ENCODE measurements at regions not wholly inside any gene's neighbourhood (a gene's known extent, or its start where the extent isn't known, plus 50 kb on each side); places are given as distances from the start of the nearest gene placed in this dataset.

DNA sequence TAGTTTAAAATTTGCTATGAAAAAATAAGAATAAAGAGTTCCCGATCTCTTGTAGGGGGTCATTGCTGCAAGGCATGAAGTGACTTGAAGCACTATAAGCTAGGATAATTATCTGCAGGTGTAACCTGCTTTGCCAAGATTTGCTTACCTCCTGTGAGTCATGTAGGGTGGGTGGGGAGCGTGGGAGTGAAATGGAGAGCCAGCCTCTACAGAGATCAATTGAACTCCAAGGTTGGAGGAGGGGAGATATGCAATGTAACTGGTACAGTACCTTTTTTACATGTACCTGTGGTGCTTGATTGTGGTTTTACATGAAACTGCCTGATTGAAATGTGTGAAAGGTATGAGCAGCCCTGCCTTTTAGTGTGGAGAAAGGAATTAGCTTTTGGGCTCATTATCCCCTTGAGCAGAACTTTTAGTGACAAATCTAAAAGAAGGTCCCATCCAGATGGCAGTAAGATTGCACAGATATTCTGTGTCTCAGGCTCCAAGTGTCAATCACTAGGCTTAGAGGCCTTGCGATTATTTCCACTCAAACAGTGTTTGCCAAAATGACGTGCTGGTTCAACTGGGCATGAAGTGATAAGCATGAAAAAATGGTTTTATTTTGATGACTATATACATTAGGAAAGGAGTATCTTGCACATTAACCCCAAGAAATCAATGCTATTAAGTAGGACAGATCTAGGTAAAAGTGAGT, 138.6 kb upstream of the GRB10 start:
- Histone ChIP-seq H3K4me1 (ENCODE audit: control insufficient read depth in 4 of 4, insufficient read depth in 4 of 4, low read length in 3 of 4) (no peaks in the 10 kb centered on the region), H3K27me3 (ENCODE audit: control insufficient read depth in 4 of 4, insufficient read depth in 4 of 4, low read length in 3 of 4) (no peaks in the 10 kb centered on the region), H3K9me3 (ENCODE audit: control insufficient read depth in 4 of 4, low read length in 3 of 4) (no peaks in the 10 kb centered on the region), H3K9ac (ENCODE audit: low read depth in 1 of 2, low read length in 2 of 2) (no peak overlapping the region), H3K36me3 (ENCODE audit: control insufficient read depth in 4 of 4, insufficient read depth in 3 of 4, low read depth in 1 of 4, low read length in 3 of 4) (no peaks in the 10 kb centered on the region), H3K27ac (ENCODE audit: low read depth in 1 of 2, low read length in 2 of 2) (no peak overlapping the region), H3K4me3 (ENCODE audit: low read depth in 1 of 3, low read length in 3 of 3) (no peak overlapping the region)
- TF ChIP-seq CTCF (IDR thresholded peaks at IDR 0.05; ENCODE audit: low read depth, low read length, missing input control) (no peak), YY1 (IDR thresholded peaks at IDR 0.05) (no peak), NR2F2 (IDR thresholded peaks at IDR 0.05) (no peak), GABPA (IDR thresholded peaks at IDR 0.05 in 1 of 2, conservative IDR thresholded peaks at IDR 0.05 in 1 of 2) (no peak), JUND (IDR thresholded peaks at IDR 0.05) (no peak), EGR1 (IDR thresholded peaks at IDR 0.05; ENCODE audit: low read depth in 2 of 2) (no peak), HNF4A (conservative IDR thresholded peaks at IDR 0.05) (no peak), FOXA2 (IDR thresholded peaks at IDR 0.05) (no peak), RXRA (IDR thresholded peaks at IDR 0.05) (no peak), SP1 (IDR thresholded peaks at IDR 0.05) (no peak), FOXA1 (IDR thresholded peaks at IDR 0.05) (no peak), TAF1 (conservative IDR thresholded peaks at IDR 0.05) (no peak), HNF4G (IDR thresholded peaks at IDR 0.05) (no peak), RAD21 (IDR thresholded peaks at IDR 0.05) (no peak), ATF3 (IDR thresholded peaks at IDR 0.05) (no peak)
- TF ChIP-seq, protein P1, sequence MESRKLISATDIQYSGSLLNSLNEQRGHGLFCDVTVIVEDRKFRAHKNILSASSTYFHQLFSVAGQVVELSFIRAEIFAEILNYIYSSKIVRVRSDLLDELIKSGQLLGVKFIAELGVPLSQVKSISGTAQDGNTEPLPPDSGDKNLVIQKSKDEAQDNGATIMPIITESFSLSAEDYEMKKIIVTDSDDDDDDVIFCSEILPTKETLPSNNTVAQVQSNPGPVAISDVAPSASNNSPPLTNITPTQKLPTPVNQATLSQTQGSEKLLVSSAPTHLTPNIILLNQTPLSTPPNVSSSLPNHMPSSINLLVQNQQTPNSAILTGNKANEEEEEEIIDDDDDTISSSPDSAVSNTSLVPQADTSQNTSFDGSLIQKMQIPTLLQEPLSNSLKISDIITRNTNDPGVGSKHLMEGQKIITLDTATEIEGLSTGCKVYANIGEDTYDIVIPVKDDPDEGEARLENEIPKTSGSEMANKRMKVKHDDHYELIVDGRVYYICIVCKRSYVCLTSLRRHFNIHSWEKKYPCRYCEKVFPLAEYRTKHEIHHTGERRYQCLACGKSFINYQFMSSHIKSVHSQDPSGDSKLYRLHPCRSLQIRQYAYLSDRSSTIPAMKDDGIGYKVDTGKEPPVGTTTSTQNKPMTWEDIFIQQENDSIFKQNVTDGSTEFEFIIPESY (IDR thresholded peaks at IDR 0.05), result no peak
- TF ChIP-seq, protein P2, sequence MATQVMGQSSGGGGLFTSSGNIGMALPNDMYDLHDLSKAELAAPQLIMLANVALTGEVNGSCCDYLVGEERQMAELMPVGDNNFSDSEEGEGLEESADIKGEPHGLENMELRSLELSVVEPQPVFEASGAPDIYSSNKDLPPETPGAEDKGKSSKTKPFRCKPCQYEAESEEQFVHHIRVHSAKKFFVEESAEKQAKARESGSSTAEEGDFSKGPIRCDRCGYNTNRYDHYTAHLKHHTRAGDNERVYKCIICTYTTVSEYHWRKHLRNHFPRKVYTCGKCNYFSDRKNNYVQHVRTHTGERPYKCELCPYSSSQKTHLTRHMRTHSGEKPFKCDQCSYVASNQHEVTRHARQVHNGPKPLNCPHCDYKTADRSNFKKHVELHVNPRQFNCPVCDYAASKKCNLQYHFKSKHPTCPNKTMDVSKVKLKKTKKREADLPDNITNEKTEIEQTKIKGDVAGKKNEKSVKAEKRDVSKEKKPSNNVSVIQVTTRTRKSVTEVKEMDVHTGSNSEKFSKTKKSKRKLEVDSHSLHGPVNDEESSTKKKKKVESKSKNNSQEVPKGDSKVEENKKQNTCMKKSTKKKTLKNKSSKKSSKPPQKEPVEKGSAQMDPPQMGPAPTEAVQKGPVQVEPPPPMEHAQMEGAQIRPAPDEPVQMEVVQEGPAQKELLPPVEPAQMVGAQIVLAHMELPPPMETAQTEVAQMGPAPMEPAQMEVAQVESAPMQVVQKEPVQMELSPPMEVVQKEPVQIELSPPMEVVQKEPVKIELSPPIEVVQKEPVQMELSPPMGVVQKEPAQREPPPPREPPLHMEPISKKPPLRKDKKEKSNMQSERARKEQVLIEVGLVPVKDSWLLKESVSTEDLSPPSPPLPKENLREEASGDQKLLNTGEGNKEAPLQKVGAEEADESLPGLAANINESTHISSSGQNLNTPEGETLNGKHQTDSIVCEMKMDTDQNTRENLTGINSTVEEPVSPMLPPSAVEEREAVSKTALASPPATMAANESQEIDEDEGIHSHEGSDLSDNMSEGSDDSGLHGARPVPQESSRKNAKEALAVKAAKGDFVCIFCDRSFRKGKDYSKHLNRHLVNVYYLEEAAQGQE (IDR thresholded peaks at IDR 0.05), result no peak
- TF ChIP-seq, protein P3, sequence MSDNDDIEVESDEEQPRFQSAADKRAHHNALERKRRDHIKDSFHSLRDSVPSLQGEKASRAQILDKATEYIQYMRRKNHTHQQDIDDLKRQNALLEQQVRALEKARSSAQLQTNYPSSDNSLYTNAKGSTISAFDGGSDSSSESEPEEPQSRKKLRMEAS (IDR thresholded peaks at IDR 0.05), result no peak
- no peak for DNase-seq (ENCODE audit: low spot score)
- 80% methylated on average over 4 of the region's 4 CpGs for WGBS

Data from liver (tissue), 8 donors.